RCC 7860 (cell line): ENCODE measurements at regions not wholly inside any gene's neighbourhood (a gene's known extent, or its start where the extent isn't known, plus 50 kb on each side); places are given as distances from the start of the nearest gene placed in this dataset.
"Not testable (repeated sequence)": the region's sequence is repeated elsewhere in the genome, so short reads cannot be mapped to it uniquely, and the experiment has no call there.

Experiments used
- DNase-seq: peaks from one replicate; pipeline ENCODE4 v3.0.0-alpha.2; 2015; ENCODE audit warnings: low spot score
- FAIRE-seq: peaks from 2 replicates; lab custom pipeline; 2012; peaks lifted over from hg19 to GRCh38; lab: Jason Lieb, UNC

- not testable (repeated sequence) for FAIRE-seq, DNase-seq
These were observed 1195.5 kb downstream of the TMEM121 start for GRCh38 chr14:106721926-106722325.

GRCh38 chr14:106722813-106723687 lies 1196.7 kb downstream of the TMEM121 start:
- FAIRE-seq, result not testable (repeated sequence)

GRCh38 chr14:106727962-106728361 lies 1201.6 kb downstream of the TMEM121 start:
- not testable (repeated sequence) for FAIRE-seq, DNase-seq

More at GRCh38 chr14:106722813-106723687, 1196.7 kb downstream of the TMEM121 start:
- DNase-seq, result not testable (repeated sequence)

- DNase-seq, result no peak
- FAIRE-seq, result no peak
These were observed 1202.2 kb downstream of the TMEM121 start for GRCh38 chr14:106728611-106729010.

- FAIRE-seq, result no peak
- no peak for DNase-seq
These were observed 1203.2 kb downstream of the TMEM121 start for GRCh38 chr14:106729551-106729950.

GRCh38 chr14:106733771-106734170 lies 1207.4 kb downstream of the TMEM121 start:
- DNase-seq (no peak), FAIRE-seq (no peak)

- FAIRE-seq (no peak), DNase-seq (no peak)
These were observed 1210.6 kb downstream of the TMEM121 start for GRCh38 chr14:106737021-106737420.

- DNase-seq, result no peak
These were observed 1211.7 kb downstream of the TMEM121 start for GRCh38 chr14:106738075-106738474.

GRCh38 chr14:106738598-106739258 lies 1212.3 kb downstream of the TMEM121 start:
- not testable (repeated sequence) for DNase-seq, FAIRE-seq

More at GRCh38 chr14:106738075-106738474, 1211.7 kb downstream of the TMEM121 start:
- FAIRE-seq, result no peak

GRCh38 chr14:106741086-106741827 lies 1214.9 kb downstream of the TMEM121 start:
- not testable (repeated sequence) for DNase-seq, FAIRE-seq

- DNase-seq, FAIRE-seq: not testable (repeated sequence)
These were observed 1218.8 kb downstream of the TMEM121 start for GRCh38 chr14:106745016-106745767.

- DNase-seq, FAIRE-seq: not testable (repeated sequence)
These were observed 1223.7 kb downstream of the TMEM121 start for GRCh38 chr14:106750089-106750488.

- DNase-seq, result not testable (repeated sequence)
These were observed 1227.4 kb downstream of the TMEM121 start for GRCh38 chr14:106753751-106754150.

GRCh38 chr14:106757444-106757843 lies 1231.1 kb downstream of the TMEM121 start:
- not testable (repeated sequence) for DNase-seq, FAIRE-seq

More at GRCh38 chr14:106753751-106754150, 1227.4 kb downstream of the TMEM121 start:
- not testable (repeated sequence) for FAIRE-seq

- FAIRE-seq, DNase-seq: not testable (repeated sequence)
These were observed 1235.8 kb downstream of the TMEM121 start for GRCh38 chr14:106761886-106762816.

GRCh38 chr14:106764968-106765369 lies 1238.6 kb downstream of the TMEM121 start:
- not testable (repeated sequence) for FAIRE-seq, DNase-seq

- FAIRE-seq (no peak), DNase-seq (no peak)
These were observed 1239.8 kb downstream of the TMEM121 start for GRCh38 chr14:106766145-106766544.

GRCh38 chr14:106766551-106767277 lies 1240.3 kb downstream of the TMEM121 start:
- not testable (repeated sequence) for DNase-seq, FAIRE-seq
